ENCODE measurements at regions not wholly inside any gene's neighbourhood (a gene's known extent, or its start where the extent isn't known, plus 50 kb on each side); places are given as distances from the start of the nearest gene placed in this dataset.

DNA sequence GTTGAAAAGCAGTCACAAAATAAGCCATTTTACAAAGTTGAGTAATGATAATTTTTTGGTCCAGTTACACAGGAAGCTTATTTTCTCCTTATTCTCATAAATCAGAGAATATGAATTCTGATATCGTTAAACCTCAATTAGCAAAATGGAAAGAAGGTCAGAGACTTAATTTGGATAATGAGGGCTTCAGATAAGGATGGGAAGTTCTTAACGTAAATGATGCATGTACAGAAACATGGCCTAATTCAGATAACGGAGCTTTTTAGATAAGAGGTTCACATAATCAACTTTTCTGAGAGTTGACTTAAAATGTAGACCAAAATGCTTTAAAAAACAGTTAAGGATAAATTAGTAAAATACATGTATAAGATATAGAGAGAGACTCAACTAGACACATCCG lies 746.3 kb upstream of the SLC10A2 start:
- H3K36me3 Mint-ChIP-seq (ENCODE audit: low read depth) = peaks cover 6% of the 10 kb centered on the region; the same call in 2 of the 3 replicates
- TF ChIP-seq POLR2AphosphoS5 (IDR thresholded peaks at IDR 0.05; ENCODE audit: low read depth) (no peak), NANOG (IDR thresholded peaks at IDR 0.05; ENCODE audit: borderline replicate concordance) (no peak), EZH2 (IDR thresholded peaks at IDR 0.05; ENCODE audit: low read depth, unreplicated experiment) (no peak), ZNF114 (CRISPR knock-in tag; IDR thresholded peaks at IDR 0.05) (no peak), ZNF331 (CRISPR knock-in tag; IDR thresholded peaks at IDR 0.05; ENCODE audit: low read depth) (no peak), EZH2phosphoT487 (IDR thresholded peaks at IDR 0.05; ENCODE audit: unreplicated experiment) (no peak), JUNB (IDR thresholded peaks at IDR 0.05; ENCODE audit: unreplicated experiment) (no peak), STAT1 (IDR thresholded peaks at IDR 0.05; ENCODE audit: unreplicated experiment) (no peak)
- TF ChIP-seq, protein P1, sequence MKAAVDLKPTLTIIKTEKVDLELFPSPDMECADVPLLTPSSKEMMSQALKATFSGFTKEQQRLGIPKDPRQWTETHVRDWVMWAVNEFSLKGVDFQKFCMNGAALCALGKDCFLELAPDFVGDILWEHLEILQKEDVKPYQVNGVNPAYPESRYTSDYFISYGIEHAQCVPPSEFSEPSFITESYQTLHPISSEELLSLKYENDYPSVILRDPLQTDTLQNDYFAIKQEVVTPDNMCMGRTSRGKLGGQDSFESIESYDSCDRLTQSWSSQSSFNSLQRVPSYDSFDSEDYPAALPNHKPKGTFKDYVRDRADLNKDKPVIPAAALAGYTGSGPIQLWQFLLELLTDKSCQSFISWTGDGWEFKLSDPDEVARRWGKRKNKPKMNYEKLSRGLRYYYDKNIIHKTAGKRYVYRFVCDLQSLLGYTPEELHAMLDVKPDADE (IDR thresholded peaks at IDR 0.05) = no peak
- TF ChIP-seq, protein P2, sequence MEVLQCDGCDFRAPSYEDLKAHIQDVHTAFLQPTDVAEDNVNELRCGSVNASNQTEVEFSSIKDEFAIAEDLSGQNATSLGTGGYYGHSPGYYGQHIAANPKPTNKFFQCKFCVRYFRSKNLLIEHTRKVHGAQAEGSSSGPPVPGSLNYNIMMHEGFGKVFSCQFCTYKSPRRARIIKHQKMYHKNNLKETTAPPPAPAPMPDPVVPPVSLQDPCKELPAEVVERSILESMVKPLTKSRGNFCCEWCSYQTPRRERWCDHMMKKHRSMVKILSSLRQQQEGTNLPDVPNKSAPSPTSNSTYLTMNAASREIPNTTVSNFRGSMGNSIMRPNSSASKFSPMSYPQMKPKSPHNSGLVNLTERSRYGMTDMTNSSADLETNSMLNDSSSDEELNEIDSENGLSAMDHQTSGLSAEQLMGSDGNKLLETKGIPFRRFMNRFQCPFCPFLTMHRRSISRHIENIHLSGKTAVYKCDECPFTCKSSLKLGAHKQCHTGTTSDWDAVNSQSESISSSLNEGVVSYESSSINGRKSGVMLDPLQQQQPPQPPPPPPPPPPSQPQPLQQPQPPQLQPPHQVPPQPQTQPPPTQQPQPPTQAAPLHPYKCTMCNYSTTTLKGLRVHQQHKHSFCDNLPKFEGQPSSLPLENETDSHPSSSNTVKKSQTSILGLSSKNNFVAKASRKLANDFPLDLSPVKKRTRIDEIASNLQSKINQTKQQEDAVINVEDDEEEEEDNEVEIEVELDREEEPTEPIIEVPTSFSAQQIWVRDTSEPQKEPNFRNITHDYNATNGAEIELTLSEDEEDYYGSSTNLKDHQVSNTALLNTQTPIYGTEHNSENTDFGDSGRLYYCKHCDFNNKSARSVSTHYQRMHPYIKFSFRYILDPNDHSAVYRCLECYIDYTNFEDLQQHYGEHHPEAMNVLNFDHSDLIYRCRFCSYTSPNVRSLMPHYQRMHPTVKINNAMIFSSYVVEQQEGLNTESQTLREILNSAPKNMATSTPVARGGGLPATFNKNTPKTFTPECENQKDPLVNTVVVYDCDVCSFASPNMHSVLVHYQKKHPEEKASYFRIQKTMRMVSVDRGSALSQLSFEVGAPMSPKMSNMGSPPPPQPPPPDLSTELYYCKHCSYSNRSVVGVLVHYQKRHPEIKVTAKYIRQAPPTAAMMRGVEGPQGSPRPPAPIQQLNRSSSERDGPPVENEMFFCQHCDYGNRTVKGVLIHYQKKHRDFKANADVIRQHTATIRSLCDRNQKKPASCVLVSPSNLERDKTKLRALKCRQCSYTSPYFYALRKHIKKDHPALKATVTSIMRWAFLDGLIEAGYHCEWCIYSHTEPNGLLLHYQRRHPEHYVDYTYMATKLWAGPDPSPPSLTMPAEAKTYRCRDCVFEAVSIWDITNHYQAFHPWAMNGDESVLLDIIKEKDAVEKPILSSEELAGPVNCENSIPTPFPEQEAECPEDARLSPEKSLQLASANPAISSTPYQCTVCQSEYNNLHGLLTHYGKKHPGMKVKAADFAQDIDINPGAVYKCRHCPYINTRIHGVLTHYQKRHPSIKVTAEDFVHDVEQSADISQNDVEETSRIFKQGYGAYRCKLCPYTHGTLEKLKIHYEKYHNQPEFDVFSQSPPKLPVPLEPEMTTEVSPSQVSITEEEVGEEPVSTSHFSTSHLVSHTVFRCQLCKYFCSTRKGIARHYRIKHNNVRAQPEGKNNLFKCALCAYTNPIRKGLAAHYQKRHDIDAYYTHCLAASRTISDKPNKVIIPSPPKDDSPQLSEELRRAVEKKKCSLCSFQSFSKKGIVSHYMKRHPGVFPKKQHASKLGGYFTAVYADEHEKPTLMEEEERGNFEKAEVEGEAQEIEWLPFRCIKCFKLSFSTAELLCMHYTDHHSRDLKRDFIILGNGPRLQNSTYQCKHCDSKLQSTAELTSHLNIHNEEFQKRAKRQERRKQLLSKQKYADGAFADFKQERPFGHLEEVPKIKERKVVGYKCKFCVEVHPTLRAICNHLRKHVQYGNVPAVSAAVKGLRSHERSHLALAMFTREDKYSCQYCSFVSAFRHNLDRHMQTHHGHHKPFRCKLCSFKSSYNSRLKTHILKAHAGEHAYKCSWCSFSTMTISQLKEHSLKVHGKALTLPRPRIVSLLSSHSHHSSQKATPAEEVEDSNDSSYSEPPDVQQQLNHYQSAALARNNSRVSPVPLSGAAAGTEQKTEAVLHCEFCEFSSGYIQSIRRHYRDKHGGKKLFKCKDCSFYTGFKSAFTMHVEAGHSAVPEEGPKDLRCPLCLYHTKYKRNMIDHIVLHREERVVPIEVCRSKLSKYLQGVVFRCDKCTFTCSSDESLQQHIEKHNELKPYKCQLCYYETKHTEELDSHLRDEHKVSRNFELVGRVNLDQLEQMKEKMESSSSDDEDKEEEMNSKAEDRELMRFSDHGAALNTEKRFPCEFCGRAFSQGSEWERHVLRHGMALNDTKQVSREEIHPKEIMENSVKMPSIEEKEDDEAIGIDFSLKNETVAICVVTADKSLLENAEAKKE (CRISPR knock-in tag; IDR thresholded peaks at IDR 0.05) = no peak
- TF ChIP-seq, protein P3, sequence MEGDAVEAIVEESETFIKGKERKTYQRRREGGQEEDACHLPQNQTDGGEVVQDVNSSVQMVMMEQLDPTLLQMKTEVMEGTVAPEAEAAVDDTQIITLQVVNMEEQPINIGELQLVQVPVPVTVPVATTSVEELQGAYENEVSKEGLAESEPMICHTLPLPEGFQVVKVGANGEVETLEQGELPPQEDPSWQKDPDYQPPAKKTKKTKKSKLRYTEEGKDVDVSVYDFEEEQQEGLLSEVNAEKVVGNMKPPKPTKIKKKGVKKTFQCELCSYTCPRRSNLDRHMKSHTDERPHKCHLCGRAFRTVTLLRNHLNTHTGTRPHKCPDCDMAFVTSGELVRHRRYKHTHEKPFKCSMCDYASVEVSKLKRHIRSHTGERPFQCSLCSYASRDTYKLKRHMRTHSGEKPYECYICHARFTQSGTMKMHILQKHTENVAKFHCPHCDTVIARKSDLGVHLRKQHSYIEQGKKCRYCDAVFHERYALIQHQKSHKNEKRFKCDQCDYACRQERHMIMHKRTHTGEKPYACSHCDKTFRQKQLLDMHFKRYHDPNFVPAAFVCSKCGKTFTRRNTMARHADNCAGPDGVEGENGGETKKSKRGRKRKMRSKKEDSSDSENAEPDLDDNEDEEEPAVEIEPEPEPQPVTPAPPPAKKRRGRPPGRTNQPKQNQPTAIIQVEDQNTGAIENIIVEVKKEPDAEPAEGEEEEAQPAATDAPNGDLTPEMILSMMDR (conservative IDR thresholded peaks at IDR 0.05; ENCODE audit: low read depth in 2 of 2) = no peak
- TF ChIP-seq, protein P4, sequence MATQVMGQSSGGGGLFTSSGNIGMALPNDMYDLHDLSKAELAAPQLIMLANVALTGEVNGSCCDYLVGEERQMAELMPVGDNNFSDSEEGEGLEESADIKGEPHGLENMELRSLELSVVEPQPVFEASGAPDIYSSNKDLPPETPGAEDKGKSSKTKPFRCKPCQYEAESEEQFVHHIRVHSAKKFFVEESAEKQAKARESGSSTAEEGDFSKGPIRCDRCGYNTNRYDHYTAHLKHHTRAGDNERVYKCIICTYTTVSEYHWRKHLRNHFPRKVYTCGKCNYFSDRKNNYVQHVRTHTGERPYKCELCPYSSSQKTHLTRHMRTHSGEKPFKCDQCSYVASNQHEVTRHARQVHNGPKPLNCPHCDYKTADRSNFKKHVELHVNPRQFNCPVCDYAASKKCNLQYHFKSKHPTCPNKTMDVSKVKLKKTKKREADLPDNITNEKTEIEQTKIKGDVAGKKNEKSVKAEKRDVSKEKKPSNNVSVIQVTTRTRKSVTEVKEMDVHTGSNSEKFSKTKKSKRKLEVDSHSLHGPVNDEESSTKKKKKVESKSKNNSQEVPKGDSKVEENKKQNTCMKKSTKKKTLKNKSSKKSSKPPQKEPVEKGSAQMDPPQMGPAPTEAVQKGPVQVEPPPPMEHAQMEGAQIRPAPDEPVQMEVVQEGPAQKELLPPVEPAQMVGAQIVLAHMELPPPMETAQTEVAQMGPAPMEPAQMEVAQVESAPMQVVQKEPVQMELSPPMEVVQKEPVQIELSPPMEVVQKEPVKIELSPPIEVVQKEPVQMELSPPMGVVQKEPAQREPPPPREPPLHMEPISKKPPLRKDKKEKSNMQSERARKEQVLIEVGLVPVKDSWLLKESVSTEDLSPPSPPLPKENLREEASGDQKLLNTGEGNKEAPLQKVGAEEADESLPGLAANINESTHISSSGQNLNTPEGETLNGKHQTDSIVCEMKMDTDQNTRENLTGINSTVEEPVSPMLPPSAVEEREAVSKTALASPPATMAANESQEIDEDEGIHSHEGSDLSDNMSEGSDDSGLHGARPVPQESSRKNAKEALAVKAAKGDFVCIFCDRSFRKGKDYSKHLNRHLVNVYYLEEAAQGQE (IDR thresholded peaks at IDR 0.05; ENCODE audit: unreplicated experiment) = no peak
- Histone ChIP-seq H2AFZ (no peak overlapping the region), H3K36me3 (ENCODE audit: insufficient read depth) (no peaks in the 10 kb centered on the region), H3K27ac (ENCODE audit: low read depth) (no peak overlapping the region), H3K9me2 (ENCODE audit: insufficient read depth) (0 out of 2 replicates have a peak, but pooled peaks cover 7% of the 10 kb centered on the region), H4K20me1 (replicated peaks; ENCODE audit: insufficient read depth) (no peaks in the 10 kb centered on the region), H3K4me2 (no peak overlapping the region), H3K4me1 (ENCODE audit: insufficient read depth) (no peaks in the 10 kb centered on the region), H3K27me3 (ENCODE audit: insufficient read depth) (no peaks in the 10 kb centered on the region), H3K79me2 (replicated peaks; ENCODE audit: insufficient read depth) (no peaks in the 10 kb centered on the region), H3K4me3 (no peak overlapping the region), H3F3A (replicated peaks; ENCODE audit: low read depth) (no peaks in the 10 kb centered on the region)
- H3K4me1 Mint-ChIP-seq = no peaks in the 10 kb centered on the region
- no peak overlapping the region for H3K4me3 Mint-ChIP-seq
- H3K27ac Mint-ChIP-seq = no peak overlapping the region
- ATAC-seq (no peak), DNase-seq (ENCODE audit: low spot score) (no peak)
- peaks cover 27% of the 10 kb centered on the region; the same call in 2 of the 3 replicates for H3K9me3 Mint-ChIP-seq
- H3K27me3 Mint-ChIP-seq (ENCODE audit: insufficient read depth, low read depth, poor library complexity) = no peaks in the 10 kb centered on the region

All from GM23338 (cell line).